ENCODE measurements at regions not wholly inside any gene's neighbourhood (a gene's known extent, or its start where the extent isn't known, plus 50 kb on each side); places are given as distances from the start of the nearest gene placed in this dataset.

GRCh38 chr1:90317628-90318027 lies 322.7 kb downstream of the ZNF326 start:
- no peak for TF ChIP-seq CTCF (conservative IDR thresholded peaks at IDR 0.05 in 1 of 2, IDR thresholded peaks at IDR 0.05 in 1 of 2; ENCODE audit: extremely low read depth in 1 of 2, insufficient read depth in 1 of 2, low read depth in 1 of 2, low read length in 2 of 2)
- no peak for TF ChIP-seq EZH2 (IDR thresholded peaks at IDR 0.05; ENCODE audit: borderline replicate concordance, low read length)

Data from mammary epithelial cell (primary cell).